ENCODE measurements at regions not wholly inside any gene's neighbourhood (a gene's known extent, or its start where the extent isn't known, plus 50 kb on each side); places are given as distances from the start of the nearest gene placed in this dataset.

GRCh38 chr3:56942523-56942922, 117.9 kb upstream of the SPATA12 start:
- no CpG with 5 or more reads among the region's 2 CpGs for WGBS, 2 experiments (ENCODE audit: extremely low coverage in 2 of 2, insufficient read length in 1 of 2)
- no peak for ATAC-seq (ENCODE audit: low read depth)
- DNase-seq = no peak
- H3K79me1 ChIP-seq (ENCODE audit: low read depth in 1 of 2, low read length in 2 of 2) = no peaks in the 10 kb centered on the region
- H2BK120ac ChIP-seq (ENCODE audit: low read depth, low read length) = no peak overlapping the region
- ChIA-PET CTCF (no interaction called here), POLR2A (ENCODE audit: unreplicated experiment) (no interaction called here)
- dilution Hi-C loops (cut with HindIII; ENCODE audit: low sequenced_read_pairs, unreplicated experiment) = no loop called here
- H2BK15ac ChIP-seq (ENCODE audit: low read depth, low read length) = no peak overlapping the region
- H4K5ac ChIP-seq (ENCODE audit: low read depth, low read length) = no peak overlapping the region
- no peaks in the 10 kb centered on the region for H3K4me1 ChIP-seq (ENCODE audit: control insufficient read depth, insufficient read depth, low read length)
- H3K4me2 ChIP-seq (ENCODE audit: low read depth, low read length) = no peak overlapping the region
- H4K91ac ChIP-seq (ENCODE audit: insufficient read depth, low read depth, low read length) = no peak overlapping the region
- no peak overlapping the region for H3K23ac ChIP-seq (ENCODE audit: low read depth, low read length)
- H2AK9ac ChIP-seq (replicated peaks; ENCODE audit: low read depth, low read length, poor library complexity) = no peak overlapping the region
- no peak overlapping the region for H3K4me3 ChIP-seq (ENCODE audit: insufficient read depth, low read depth, low read length)
- no TSS peak for BruUV-seq (replicated peaks)
- in situ Hi-C loops (cut with MboI; ENCODE audit: low sequenced_read_pairs) = no loop called here
- H2AFZ ChIP-seq (replicated peaks; ENCODE audit: low read length, poor library complexity) = no peak overlapping the region
- no peak overlapping the region for H3K27ac ChIP-seq (ENCODE audit: insufficient read depth, low read length)
- H3K14ac ChIP-seq (replicated peaks; ENCODE audit: low read depth, low read length) = no peak overlapping the region
- H2BK5ac ChIP-seq (ENCODE audit: low read depth, low read length, poor library complexity, severe bottlenecking) = no peak overlapping the region
- intact Hi-C loops (cut with micrococcal nuclease) = no loop called here
- no peak overlapping the region for H3K9ac ChIP-seq (ENCODE audit: low read depth, low read length)
- H3K9me1 ChIP-seq (ENCODE audit: insufficient read depth, low read length) = no peaks in the 10 kb centered on the region
- no peaks in the 10 kb centered on the region for H3K9me3 ChIP-seq (ENCODE audit: control insufficient read depth, insufficient read depth, low read length)
- TF ChIP-seq ELK1 (IDR thresholded peaks at IDR 0.05; ENCODE audit: borderline replicate concordance, low read depth, low read length) (no peak), RCOR1 (IDR thresholded peaks at IDR 0.05; ENCODE audit: insufficient replicate concordance, low read length) (no peak), SMC3 (IDR thresholded peaks at IDR 0.05; ENCODE audit: low read depth, low read length) (no peak), USF2 (IDR thresholded peaks at IDR 0.05; ENCODE audit: low read depth, low read length) (no peak), BHLHE40 (IDR thresholded peaks at IDR 0.05; ENCODE audit: low read depth, low read length) (no peak), MAFK (IDR thresholded peaks at IDR 0.05; ENCODE audit: low read depth, low read length) (no peak), MAZ (IDR thresholded peaks at IDR 0.05; ENCODE audit: borderline replicate concordance, low read depth, low read length) (no peak), MXI1 (IDR thresholded peaks at IDR 0.05; ENCODE audit: borderline replicate concordance, low read depth, low read length) (no peak), NFE2L2 (IDR thresholded peaks at IDR 0.05; ENCODE audit: low read depth, low read length) (no peak), CHD1 (IDR thresholded peaks at IDR 0.05; ENCODE audit: low read depth, low read length) (no peak), RAD21 (IDR thresholded peaks at IDR 0.05; ENCODE audit: low read length) (no peak), CEBPB (IDR thresholded peaks at IDR 0.05; ENCODE audit: low read depth, low read length) (no peak), CTCF (conservative IDR thresholded peaks at IDR 0.05; ENCODE audit: low read depth, low read length) (no peak), POLR2A (IDR thresholded peaks at IDR 0.05; ENCODE audit: low read depth, low read length) (no peak), FOS (IDR thresholded peaks at IDR 0.05; ENCODE audit: low read depth, low read length) (no peak), RFX5 (IDR thresholded peaks at IDR 0.05; ENCODE audit: low read depth, low read length) (no peak)
- no peak overlapping the region for H3K18ac ChIP-seq (ENCODE audit: low read depth, low read length)
- no peak overlapping the region for H3K4ac ChIP-seq (ENCODE audit: low read depth, low read length)
- H3K27me3 ChIP-seq (ENCODE audit: control insufficient read depth, insufficient read depth, low read length) = no peaks in the 10 kb centered on the region; the same call in 1 of the 2 replicates
- no peak overlapping the region for H2AK5ac ChIP-seq (ENCODE audit: low read depth, low read length)
- no peak overlapping the region for H3K56ac ChIP-seq (ENCODE audit: extremely low read depth, insufficient read depth, low read length)
- no peaks in the 10 kb centered on the region for H4K20me1 ChIP-seq (ENCODE audit: insufficient read depth, low read length)
- no peak overlapping the region for H4K8ac ChIP-seq (ENCODE audit: low read depth in 2 of 2, low read length in 2 of 2)
- no peaks in the 10 kb centered on the region for H3K36me3 ChIP-seq (ENCODE audit: control insufficient read depth, insufficient read depth, low read length)
- H2BK20ac ChIP-seq (ENCODE audit: low read depth, low read length) = no peak overlapping the region
